CD14-positive monocyte (primary cell): ENCODE measurements at regions not wholly inside any gene's neighbourhood (a gene's known extent, or its start where the extent isn't known, plus 50 kb on each side); places are given as distances from the start of the nearest gene placed in this dataset.
"Not testable (repeated sequence)": the region's sequence is repeated elsewhere in the genome, so short reads cannot be mapped to it uniquely, and the experiment has no call there.

ENCODE experiments used
- DNase-seq, 3 donors: peaks; one replicate each; pipeline ENCODE4 v3.0.0-alpha.2; 2011 to 2022
- H2AFZ ChIP-seq: 2 replicates; pipeline ENCODE4 v1.6.0; 2012; ENCODE audit warnings: mild to moderate bottlenecking, low read depth, low read length, inconsistent platforms; ENCODE audit not compliant: insufficient read depth, poor library complexity, severe bottlenecking
- H3K27ac ChIP-seq, 2 donors: 1 replicate in 1 of 2; 2 replicates in 1 of 2; pipeline ENCODE4 v1.5.1; 2012 to 2013; ENCODE audit warnings: low read length in 2 of 2, control low read depth in 1 of 2, inconsistent platforms in 1 of 2, low read depth in 1 of 2, mild to moderate bottlenecking in 1 of 2
- H3K27me3 ChIP-seq, 2 donors: one replicate each; pipeline versions ENCODE4 v1.6.0 to v1.6.1; 2011 to 2013; ENCODE audit warnings: low read length in 2 of 2; ENCODE audit not compliant: control insufficient read depth in 2 of 2, insufficient read depth in 2 of 2
- H3K36me3 ChIP-seq, 2 donors: replicated peaks in 1 of 2; 1 replicate in 1 of 2; 2 replicates in 1 of 2; pipeline versions ENCODE4 v1.5.1 to v1.6.1; 2012 to 2013; ENCODE audit warnings: low read length in 2 of 2, control low read depth in 1 of 2, inconsistent platforms in 1 of 2, mild to moderate bottlenecking in 1 of 2; ENCODE audit not compliant: insufficient read depth in 2 of 2, control insufficient read depth in 1 of 2
- H3K4me1 ChIP-seq, 2 donors: 1 replicate in 1 of 2; 2 replicates in 1 of 2; pipeline versions ENCODE4 v1.5.1 to v1.6.1; 2012 to 2013; ENCODE audit warnings: low read length in 2 of 2, control low read depth in 1 of 2, inconsistent platforms in 1 of 2, mild to moderate bottlenecking in 1 of 2, moderate library complexity in 1 of 2; ENCODE audit not compliant: insufficient read depth in 2 of 2, control insufficient read depth in 1 of 2
- H3K4me2 ChIP-seq: replicated peaks from 2 replicates; pipeline ENCODE3; 2012; ENCODE audit warnings: low read length, moderate library complexity, mild to moderate bottlenecking; ENCODE audit not compliant: poor library complexity, severe bottlenecking; ENCODE audit errors: extremely low read depth
- H3K4me3 ChIP-seq, 3 experiments: fragments of 200-600 bp in 1 of 3; sonication (generic) in 1 of 3; replicated peaks in 1 of 3; 1 replicate in 2 of 3; 2 replicates in 1 of 3; pipeline ENCODE4 v1.5.1; 2011 to 2013; ENCODE audit warnings: low read length in 3 of 3, mild to moderate bottlenecking in 3 of 3, control low read depth in 2 of 3, low read depth in 2 of 3, inconsistent platforms in 1 of 3, moderate library complexity in 1 of 3
- H3K79me2 ChIP-seq: 2 replicates; pipeline ENCODE4 v1.6.0; 2012; ENCODE audit warnings: mild to moderate bottlenecking, control low read depth, inconsistent platforms, low read length, moderate library complexity; ENCODE audit not compliant: insufficient read depth
- H3K9ac ChIP-seq: 2 replicates; pipeline ENCODE4 v1.6.0; 2017; ENCODE audit warnings: low read length, mild to moderate bottlenecking; ENCODE audit not compliant: insufficient read depth, poor library complexity, severe bottlenecking
- H3K9me3 ChIP-seq, 2 donors: replicated peaks in 1 of 2; 1 replicate in 1 of 2; 2 replicates in 1 of 2; pipeline versions ENCODE4 v1.5.1 to v1.6.1; 2012 to 2013; ENCODE audit warnings: low read length in 2 of 2, control low read depth in 1 of 2; ENCODE audit not compliant: control insufficient read depth in 1 of 2, insufficient read depth in 1 of 2
- H4K20me1 ChIP-seq: 2 replicates; pipeline ENCODE4 v1.6.0; 2012; ENCODE audit warnings: mild to moderate bottlenecking, low read length, control low read depth, moderate library complexity; ENCODE audit not compliant: insufficient read depth
- H3K27ac Mint-ChIP-seq, 7 donors: one replicate each; pipeline ENCODE4 v1.8.0; 2020; ENCODE audit warnings: mild to moderate bottlenecking in 7 of 7, mixed read lengths in 7 of 7, moderate library complexity in 6 of 7, inconsistent platforms in 2 of 7
- H3K27me3 Mint-ChIP-seq, 3 donors: one replicate each; pipeline ENCODE4 v1.8.0; 2021 to 2022; ENCODE audit warnings: low read depth in 3 of 3, mild to moderate bottlenecking in 3 of 3, mixed read lengths in 3 of 3, moderate library complexity in 3 of 3, inconsistent platforms in 1 of 3
- H3K36me3 Mint-ChIP-seq, 2 donors: one replicate each; pipeline ENCODE4 v1.8.0; 2020; ENCODE audit warnings: mixed read lengths in 2 of 2, inconsistent platforms in 1 of 2, mild to moderate bottlenecking in 1 of 2
- H3K4me1 Mint-ChIP-seq: one replicate; pipeline ENCODE4 v1.8.0; 2020; ENCODE audit warnings: mild to moderate bottlenecking, mixed read lengths
- H3K4me3 Mint-ChIP-seq, 2 donors: one replicate each; pipeline ENCODE4 v1.8.0; 2020; ENCODE audit warnings: mild to moderate bottlenecking in 2 of 2, mixed read lengths in 2 of 2, moderate library complexity in 1 of 2
- H3K9me3 Mint-ChIP-seq, 7 donors: one replicate each; pipeline ENCODE4 v1.8.0; 2020 to 2022; ENCODE audit warnings: mixed read lengths in 7 of 7, mild to moderate bottlenecking in 6 of 7, moderate library complexity in 6 of 7, inconsistent platforms in 2 of 7
- WGBS: methylation state at CpG from one replicate; pipeline ENCODE4 v1.1.5; 2013; ENCODE audit warnings: missing lambda C conversion rate; ENCODE audit not compliant: insufficient coverage; 5-methylcytosine and 5-hydroxymethylcytosine counted together
- intact Hi-C, 2 donors: fragments of 100-400 bp; cut with micrococcal nuclease; formaldehyde crosslinking; loops; one replicate each; pipeline versions ENCODE4 v1.15.0 to v1.15.1; 2023
- TF ChIP-seq, protein P1 (sequence below): fragments of 200-600 bp; IDR thresholded peaks from one replicate; pipeline ENCODE4 v1.8.0; 2022; ENCODE audit warnings: antibody characterized with exemption, mild to moderate bottlenecking

DNA sequence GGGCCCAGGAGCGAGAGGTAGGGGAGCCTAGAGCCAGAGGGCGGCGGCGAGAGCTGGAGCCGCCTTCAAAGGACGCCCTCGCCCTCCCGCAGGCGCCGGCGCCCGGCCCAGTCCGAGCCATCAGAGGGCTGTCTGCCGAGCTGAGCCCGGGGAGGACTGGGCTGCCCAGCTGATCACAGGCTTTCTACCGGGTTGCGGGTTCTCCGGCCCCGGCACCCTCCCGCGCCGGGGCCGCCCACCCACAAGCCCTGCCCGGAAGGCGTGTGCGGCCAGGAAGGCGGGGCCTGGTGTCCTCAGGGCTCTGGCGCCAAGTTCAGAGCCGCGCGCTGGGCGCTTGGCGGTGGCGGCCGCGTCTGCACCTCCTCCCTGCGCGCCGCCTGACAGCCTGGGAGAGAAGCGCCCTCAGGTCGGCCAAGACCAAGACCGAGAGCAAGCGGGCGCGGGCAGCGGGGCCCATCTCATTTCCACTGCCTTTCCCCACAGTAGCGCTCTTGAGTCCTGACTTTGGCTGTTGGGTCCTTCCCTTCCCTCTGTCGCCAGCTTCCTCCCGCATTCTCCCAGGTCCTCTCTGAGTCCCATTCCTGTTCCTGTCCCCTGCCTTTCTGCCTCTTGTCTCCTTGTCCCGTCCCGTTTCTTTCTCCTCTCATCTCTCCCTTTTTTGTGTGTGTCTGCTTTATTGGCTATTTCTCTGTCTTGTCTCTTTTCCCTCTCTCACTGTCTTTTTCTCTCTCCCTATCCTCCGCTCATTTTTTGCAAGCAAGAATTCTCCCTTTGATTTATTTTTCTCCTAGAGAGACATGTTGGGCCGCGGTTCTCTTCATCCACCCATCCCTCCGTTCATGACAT, 60.6 kb upstream of the MSMB start:
- Histone ChIP-seq H4K20me1 (no peaks in the 10 kb centered on the region), H3K4me2 (peak overlapping the region; percentile 83), H2AFZ (peak overlapping the region; percentile 89), H3K9ac (peak overlapping the region; percentile 76), H3K36me3 (no peaks in the 10 kb centered on the region), H3K27me3 (peaks cover 8% of the 10 kb centered on the region in 2 donors), H3K27ac (peak overlapping the region in 1 of 2 donors; percentile 64), H3K4me3 (peak overlapping the region; percentile 47 to 77 (median 72)), H3K9me3 (no peaks in the 10 kb centered on the region), H3K4me1 (peaks cover 5 to 26% of the 10 kb centered on the region in 2 donors), H3K79me2 (no peaks in the 10 kb centered on the region)
- Mint-ChIP-seq H3K4me1 (peaks cover 22% of the 10 kb centered on the region), H3K27ac (peak overlapping the region in 3 of 7 donors; percentile 46 to 79 (median 70)), H3K9me3 (peaks cover 0 to 2% (median 0%) of the 10 kb centered on the region in 7 donors), H3K27me3 (peaks cover 11 to 18% (median 15%) of the 10 kb centered on the region in 3 donors), H3K4me3 (peak overlapping the region; percentile 79 to 96), H3K36me3 (no peaks in the 10 kb centered on the region)
- peak; percentile 24 to 52 (median 40) for DNase-seq
- TF ChIP-seq, protein P1, sequence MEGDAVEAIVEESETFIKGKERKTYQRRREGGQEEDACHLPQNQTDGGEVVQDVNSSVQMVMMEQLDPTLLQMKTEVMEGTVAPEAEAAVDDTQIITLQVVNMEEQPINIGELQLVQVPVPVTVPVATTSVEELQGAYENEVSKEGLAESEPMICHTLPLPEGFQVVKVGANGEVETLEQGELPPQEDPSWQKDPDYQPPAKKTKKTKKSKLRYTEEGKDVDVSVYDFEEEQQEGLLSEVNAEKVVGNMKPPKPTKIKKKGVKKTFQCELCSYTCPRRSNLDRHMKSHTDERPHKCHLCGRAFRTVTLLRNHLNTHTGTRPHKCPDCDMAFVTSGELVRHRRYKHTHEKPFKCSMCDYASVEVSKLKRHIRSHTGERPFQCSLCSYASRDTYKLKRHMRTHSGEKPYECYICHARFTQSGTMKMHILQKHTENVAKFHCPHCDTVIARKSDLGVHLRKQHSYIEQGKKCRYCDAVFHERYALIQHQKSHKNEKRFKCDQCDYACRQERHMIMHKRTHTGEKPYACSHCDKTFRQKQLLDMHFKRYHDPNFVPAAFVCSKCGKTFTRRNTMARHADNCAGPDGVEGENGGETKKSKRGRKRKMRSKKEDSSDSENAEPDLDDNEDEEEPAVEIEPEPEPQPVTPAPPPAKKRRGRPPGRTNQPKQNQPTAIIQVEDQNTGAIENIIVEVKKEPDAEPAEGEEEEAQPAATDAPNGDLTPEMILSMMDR: no peak
- WGBS: 2% methylated on average over 54 of the region's 55 CpGs
- intact Hi-C loops: loop anchor here in 1 of 2 donors (2.0 kb wide), 1 partner anchor 176 kb away; no protein-coding TSS in a partner anchor

DNA sequence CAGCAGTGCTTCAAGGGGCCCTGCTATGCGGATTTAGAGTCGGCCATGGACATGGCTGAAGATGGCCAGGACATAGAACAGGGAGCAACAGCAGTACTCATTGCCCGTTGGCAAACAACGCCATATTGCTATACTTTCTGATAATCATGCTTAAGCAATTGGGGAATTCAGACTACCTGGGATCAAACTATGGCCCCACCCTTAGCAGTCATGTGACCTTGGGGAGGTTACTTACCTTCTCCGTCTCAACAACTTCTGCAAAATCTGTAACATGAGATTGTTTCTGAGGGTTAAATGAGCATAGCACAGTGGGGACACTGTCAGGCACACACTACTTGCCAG, 62.1 kb upstream of the MSMB start:
- H3K4me3 ChIP-seq, H3K27ac Mint-ChIP-seq, H3K4me3 Mint-ChIP-seq, H3K27me3 ChIP-seq, H3K27ac ChIP-seq, DNase-seq, H2AFZ ChIP-seq, H3K79me2 ChIP-seq, H4K20me1 ChIP-seq, H3K36me3 ChIP-seq, H3K9me3 ChIP-seq, H3K4me2 ChIP-seq, H3K9me3 Mint-ChIP-seq, H3K9ac ChIP-seq, H3K36me3 Mint-ChIP-seq, intact Hi-C loops: not testable (repeated sequence)
- WGBS: 93% methylated on average over 2 of the region's 5 CpGs
- peaks cover 11 to 18% (median 15%) of the 10 kb centered on the region in 3 donors for H3K27me3 Mint-ChIP-seq
- peaks cover 5 to 26% of the 10 kb centered on the region in 2 donors for H3K4me1 ChIP-seq
- H3K4me1 Mint-ChIP-seq: peaks cover 22% of the 10 kb centered on the region

DNA sequence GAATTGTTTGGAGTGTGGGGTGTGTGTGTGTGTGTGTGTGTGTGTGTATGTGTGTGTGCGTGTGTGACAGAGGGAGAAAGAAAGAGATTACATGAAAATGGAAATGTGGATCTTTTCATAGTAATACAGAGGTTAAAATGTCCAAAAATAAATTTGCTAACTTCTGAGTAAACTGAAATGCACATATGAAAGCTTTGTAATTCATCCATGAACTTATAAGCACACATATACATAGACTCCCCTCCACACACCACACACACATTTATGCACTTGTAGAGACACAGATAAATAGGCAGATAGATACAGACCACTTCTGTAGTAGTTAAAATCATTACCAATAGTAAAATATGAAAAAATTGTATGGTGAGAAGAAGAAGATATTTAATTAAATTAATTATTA, 108.2 kb upstream of the MSMB start:
- H3K4me1 Mint-ChIP-seq, H2AFZ ChIP-seq, H3K27ac Mint-ChIP-seq, H3K4me2 ChIP-seq, H3K36me3 Mint-ChIP-seq, intact Hi-C loops, H3K9me3 ChIP-seq, H4K20me1 ChIP-seq, H3K27ac ChIP-seq, H3K4me3 ChIP-seq, H3K9me3 Mint-ChIP-seq, H3K9ac ChIP-seq, DNase-seq, H3K4me3 Mint-ChIP-seq, H3K4me1 ChIP-seq, H3K27me3 ChIP-seq, H3K36me3 ChIP-seq, H3K27me3 Mint-ChIP-seq, H3K79me2 ChIP-seq: not testable (repeated sequence)
- WGBS: no CpG with 5 or more reads among the region's 1 CpG

GRCh38 chr10:46154683-46155082, 108.6 kb upstream of the MSMB start:
- H3K27ac Mint-ChIP-seq, H3K9ac ChIP-seq, H3K27me3 ChIP-seq, H3K36me3 Mint-ChIP-seq, H3K79me2 ChIP-seq, H2AFZ ChIP-seq, H3K4me3 ChIP-seq, DNase-seq, H3K4me1 Mint-ChIP-seq, H3K4me3 Mint-ChIP-seq, H3K27ac ChIP-seq, H3K4me2 ChIP-seq, H3K4me1 ChIP-seq, H3K27me3 Mint-ChIP-seq, H4K20me1 ChIP-seq, intact Hi-C loops, H3K36me3 ChIP-seq, H3K9me3 Mint-ChIP-seq, H3K9me3 ChIP-seq: not testable (repeated sequence)
- WGBS: 100% methylated on average over 1 of the region's 2 CpGs
